ENCODE measurements at regions not wholly inside any gene's neighbourhood (a gene's known extent, or its start where the extent isn't known, plus 50 kb on each side); places are given as distances from the start of the nearest gene placed in this dataset.

DNA sequence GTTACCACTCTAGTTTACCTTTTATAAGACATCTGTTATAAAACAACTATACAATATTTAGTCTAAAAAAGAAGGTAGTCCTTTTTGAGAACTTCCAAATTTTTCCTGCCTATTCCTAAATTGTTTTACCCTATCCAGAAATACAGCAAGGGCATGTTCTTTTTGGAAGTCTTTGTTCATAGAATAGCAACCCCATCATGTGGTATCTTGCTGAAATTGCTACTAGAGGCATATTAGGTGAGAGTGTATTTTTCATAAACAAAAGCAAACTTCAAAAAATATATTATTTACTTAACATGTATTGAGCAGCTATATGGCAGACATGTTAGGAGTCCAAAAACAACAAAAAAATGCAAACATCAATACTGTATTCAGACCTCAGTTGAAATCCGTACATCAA lies 371.8 kb upstream of the NRSN1 start:
- Histone ChIP-seq H3K27ac (no peak overlapping the region), H3K4me3 (no peak overlapping the region), H3K27me3 (no peaks in the 10 kb centered on the region), H3K9me3 (replicated peaks in 1 of 3) (no peaks in the 10 kb centered on the region), H3K4me1 (replicated peaks in 1 of 2) (no peaks in the 10 kb centered on the region), H3K36me3 (replicated peaks in 1 of 2) (no peaks in the 10 kb centered on the region)
- TF ChIP-seq POLR2A (IDR thresholded peaks at IDR 0.05): no peak
- TF ChIP-seq, protein P1, sequence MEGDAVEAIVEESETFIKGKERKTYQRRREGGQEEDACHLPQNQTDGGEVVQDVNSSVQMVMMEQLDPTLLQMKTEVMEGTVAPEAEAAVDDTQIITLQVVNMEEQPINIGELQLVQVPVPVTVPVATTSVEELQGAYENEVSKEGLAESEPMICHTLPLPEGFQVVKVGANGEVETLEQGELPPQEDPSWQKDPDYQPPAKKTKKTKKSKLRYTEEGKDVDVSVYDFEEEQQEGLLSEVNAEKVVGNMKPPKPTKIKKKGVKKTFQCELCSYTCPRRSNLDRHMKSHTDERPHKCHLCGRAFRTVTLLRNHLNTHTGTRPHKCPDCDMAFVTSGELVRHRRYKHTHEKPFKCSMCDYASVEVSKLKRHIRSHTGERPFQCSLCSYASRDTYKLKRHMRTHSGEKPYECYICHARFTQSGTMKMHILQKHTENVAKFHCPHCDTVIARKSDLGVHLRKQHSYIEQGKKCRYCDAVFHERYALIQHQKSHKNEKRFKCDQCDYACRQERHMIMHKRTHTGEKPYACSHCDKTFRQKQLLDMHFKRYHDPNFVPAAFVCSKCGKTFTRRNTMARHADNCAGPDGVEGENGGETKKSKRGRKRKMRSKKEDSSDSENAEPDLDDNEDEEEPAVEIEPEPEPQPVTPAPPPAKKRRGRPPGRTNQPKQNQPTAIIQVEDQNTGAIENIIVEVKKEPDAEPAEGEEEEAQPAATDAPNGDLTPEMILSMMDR (IDR thresholded peaks at IDR 0.05): no peak
- intact Hi-C loops (cut with DNase I): no loop called here
- 57 to 77% (median 67%) methylated on average over 1 of the region's 1 CpG for WGBS, 4 donors
- no peak for DNase-seq

DNA sequence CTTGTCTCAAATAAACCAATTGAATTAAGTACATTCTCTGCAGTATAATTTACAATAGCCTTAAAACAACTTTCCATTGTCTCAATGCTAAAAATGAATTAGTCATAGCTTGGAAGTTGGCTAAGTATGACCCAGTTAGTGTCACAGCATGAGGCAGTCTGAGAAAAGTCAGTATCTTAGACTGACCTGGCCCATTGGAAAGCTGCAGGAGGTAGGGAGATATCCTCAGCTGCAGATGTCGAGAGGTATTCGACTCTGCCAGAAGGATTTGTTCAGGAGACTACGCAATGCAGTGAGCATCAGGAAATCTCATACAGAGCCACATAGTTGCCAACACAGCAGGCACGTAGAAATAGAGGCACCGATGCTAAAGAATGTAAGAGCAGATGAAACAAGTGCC lies 350.9 kb upstream of the NRSN1 start:
- H3K4me3 ChIP-seq: no peak overlapping the region
- no peaks in the 10 kb centered on the region for H3K4me1 ChIP-seq (replicated peaks in 1 of 2)
- DNase-seq: no peak
- intact Hi-C loops (cut with DNase I): no loop called here
- H3K9me3 ChIP-seq (replicated peaks in 1 of 3): no peaks in the 10 kb centered on the region
- TF ChIP-seq POLR2A (IDR thresholded peaks at IDR 0.05): no peak
- TF ChIP-seq, protein P1 (IDR thresholded peaks at IDR 0.05): no peak
- no peak overlapping the region for H3K27ac ChIP-seq
- no peaks in the 10 kb centered on the region for H3K36me3 ChIP-seq (replicated peaks in 1 of 2)
- 73 to 88% (median 78%) methylated on average over 5 of the region's 5 CpGs for WGBS, 4 donors
- no peaks in the 10 kb centered on the region for H3K27me3 ChIP-seq

DNA sequence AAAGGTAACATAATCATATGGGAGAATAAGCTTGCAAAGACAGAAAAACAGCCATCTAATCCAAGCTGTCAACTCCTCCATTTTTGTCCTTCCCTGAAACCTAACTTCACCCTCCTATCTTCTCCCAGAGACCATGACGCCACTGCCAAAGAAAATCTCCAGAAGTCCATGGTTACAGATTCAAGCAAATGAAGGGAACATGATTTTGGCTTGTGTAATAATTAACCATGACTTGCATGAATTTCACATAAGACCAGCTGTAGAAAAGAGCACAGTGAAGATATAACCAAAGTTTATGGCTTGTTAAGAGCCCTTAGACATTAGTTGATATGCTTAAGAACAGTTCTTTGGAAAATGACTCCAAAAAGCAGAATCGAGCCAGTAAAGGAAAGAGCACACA lies 342.1 kb upstream of the NRSN1 start:
- Histone ChIP-seq H3K27me3 (no peaks in the 10 kb centered on the region), H3K4me3 (no peak overlapping the region), H3K4me1 (replicated peaks in 1 of 2) (no peaks in the 10 kb centered on the region), H3K36me3 (replicated peaks in 1 of 2) (no peaks in the 10 kb centered on the region), H3K27ac (no peak overlapping the region), H3K9me3 (replicated peaks in 1 of 3) (no peaks in the 10 kb centered on the region)
- intact Hi-C loops (cut with DNase I): no loop called here
- WGBS, 4 donors: 52 to 56% (median 54%) methylated on average over 2 of the region's 2 CpGs
- no peak for DNase-seq
- TF ChIP-seq, protein P1 (IDR thresholded peaks at IDR 0.05): no peak
- no peak for TF ChIP-seq POLR2A (IDR thresholded peaks at IDR 0.05)

DNA sequence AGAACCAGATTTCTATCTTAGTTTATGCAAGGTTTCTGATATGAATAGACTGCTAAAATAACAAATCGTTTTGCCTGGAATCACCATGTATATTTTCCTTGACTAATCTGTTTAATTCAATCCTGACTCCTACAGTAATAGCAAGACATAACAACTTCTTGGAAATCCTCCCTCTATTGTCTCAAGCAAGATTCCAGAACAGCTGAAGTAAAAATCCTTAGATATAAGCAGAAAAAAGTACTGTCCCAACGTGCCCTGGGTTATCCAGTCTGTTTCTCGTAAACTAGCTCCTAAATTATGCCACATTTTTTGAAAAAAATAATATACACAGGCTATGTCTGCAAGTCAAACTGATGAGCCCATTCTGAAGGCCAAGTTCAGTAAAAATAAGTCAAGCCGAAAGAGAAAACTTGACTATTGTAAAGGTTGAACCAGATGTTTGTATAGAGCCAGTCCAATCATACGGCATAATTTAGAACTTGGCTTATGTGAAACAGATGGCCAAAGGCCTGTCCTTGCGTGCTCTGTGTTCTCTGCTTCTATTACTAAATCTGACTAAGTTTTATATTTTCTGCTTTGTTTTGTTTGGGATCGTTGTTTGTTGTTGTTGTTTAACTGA lies 341.6 kb upstream of the NRSN1 start:
- H3K27ac ChIP-seq: no peak overlapping the region
- H3K9me3 ChIP-seq (replicated peaks in 1 of 3): no peaks in the 10 kb centered on the region
- H3K4me3 ChIP-seq: no peak overlapping the region
- TF ChIP-seq POLR2A (IDR thresholded peaks at IDR 0.05): no peak
- TF ChIP-seq, protein P1 (IDR thresholded peaks at IDR 0.05): no peak
- H3K4me1 ChIP-seq (replicated peaks in 1 of 2): no peaks in the 10 kb centered on the region
- intact Hi-C loops (cut with DNase I): no loop called here
- 47 to 50% (median 49%) methylated on average over 7 of the region's 7 CpGs for WGBS, 4 donors
- DNase-seq: no peak
- no peaks in the 10 kb centered on the region for H3K27me3 ChIP-seq
- H3K36me3 ChIP-seq (replicated peaks in 1 of 2): no peaks in the 10 kb centered on the region
